DND-41 (cell line): ENCODE measurements at regions not wholly inside any gene's neighbourhood (a gene's known extent, or its start where the extent isn't known, plus 50 kb on each side); places are given as distances from the start of the nearest gene placed in this dataset.

Experiments used
- CTCF ChIP-seq: IDR thresholded peaks from 2 replicates; pipeline ENCODE4 v1.5.1; 2012; ENCODE audit warnings: borderline replicate concordance, low read length, moderate library complexity, mild to moderate bottlenecking; ENCODE audit not compliant: poor library complexity, severe bottlenecking; ENCODE audit errors: extremely low read depth
- EZH2 ChIP-seq: IDR thresholded peaks from 3 replicates; pipeline ENCODE4 v1.6.1; 2012; ENCODE audit warnings: borderline replicate concordance, low read depth, mild to moderate bottlenecking, moderate library complexity, low read length, inconsistent platforms; ENCODE audit not compliant: severe bottlenecking

GRCh38 chr6:48474830-48475229 is 363.8 kb upstream of the PTCHD4 start:
- no peak for TF ChIP-seq CTCF
- no peak for TF ChIP-seq EZH2
